Liver (tissue), 8 donors: ENCODE measurements at regions not wholly inside any gene's neighbourhood (a gene's known extent, or its start where the extent isn't known, plus 50 kb on each side); places are given as distances from the start of the nearest gene placed in this dataset.

Source experiments
- DNase-seq: peaks from one replicate; pipeline ENCODE4 v3.0.0-alpha.2; 2017; ENCODE audit warnings: low spot score
- H3K27ac ChIP-seq, 2 donors: one replicate each; pipeline ENCODE4 v1.7.0; 2013; ENCODE audit warnings: inconsistent platforms in 2 of 2, low read length in 2 of 2, control low read depth in 1 of 2, low read depth in 1 of 2, mild to moderate bottlenecking in 1 of 2
- H3K27me3 ChIP-seq, 4 donors: one replicate each; pipeline versions ENCODE4 v1.6.1 to v1.7.0; 2013; ENCODE audit warnings: low read length in 3 of 4, inconsistent platforms in 1 of 4, mild to moderate bottlenecking in 1 of 4, moderate library complexity in 1 of 4; ENCODE audit not compliant: control insufficient read depth in 4 of 4, insufficient read depth in 4 of 4
- H3K36me3 ChIP-seq, 4 donors: one replicate each; pipeline versions ENCODE4 v1.6.1 to v1.7.0; 2013; ENCODE audit warnings: low read length in 3 of 4, mild to moderate bottlenecking in 3 of 4, low read depth in 1 of 4, moderate library complexity in 1 of 4; ENCODE audit not compliant: control insufficient read depth in 4 of 4, insufficient read depth in 3 of 4
- H3K4me1 ChIP-seq, 4 donors: one replicate each; pipeline versions ENCODE4 v1.6.1 to v1.7.0; 2013; ENCODE audit warnings: low read length in 3 of 4, mild to moderate bottlenecking in 3 of 4, moderate library complexity in 1 of 4; ENCODE audit not compliant: control insufficient read depth in 4 of 4, insufficient read depth in 4 of 4
- H3K4me3 ChIP-seq, 3 donors: one replicate each; pipeline versions ENCODE4 v1.6.1 to v1.7.0; 2013; ENCODE audit warnings: low read length in 3 of 3, control low read depth in 1 of 3, low read depth in 1 of 3, mild to moderate bottlenecking in 1 of 3
- H3K9ac ChIP-seq, 2 donors: one replicate each; pipeline ENCODE4 v1.7.0; 2013; ENCODE audit warnings: low read length in 2 of 2, mild to moderate bottlenecking in 2 of 2, moderate library complexity in 2 of 2, control low read depth in 1 of 2, low read depth in 1 of 2
- H3K9me3 ChIP-seq, 4 donors: one replicate each; pipeline versions ENCODE4 v1.6.1 to v1.7.0; 2013; ENCODE audit warnings: low read length in 3 of 4; ENCODE audit not compliant: control insufficient read depth in 4 of 4
- ATF3 ChIP-seq: IDR thresholded peaks from 2 replicates; pipeline ENCODE4 v1.6.1; 2016; ENCODE audit warnings: antibody characterized with exemption
- CTCF ChIP-seq: fragments of 150-350 bp; IDR thresholded peaks from 2 replicates; pipeline ENCODE4 v1.5.1; 2017; ENCODE audit warnings: improper control_type of control experiment, low read depth, low read length; ENCODE audit not compliant: missing input control
- EGR1 ChIP-seq, 2 donors: IDR thresholded peaks; 2 replicates each; pipeline ENCODE4 v1.6.1; 2016 to 2018; ENCODE audit warnings: antibody characterized with exemption in 2 of 2, low read depth in 2 of 2
- FOXA1 ChIP-seq: IDR thresholded peaks from 2 replicates; pipeline ENCODE4 v1.6.1; 2016; ENCODE audit warnings: antibody characterized with exemption
- FOXA2 ChIP-seq: IDR thresholded peaks from 2 replicates; pipeline ENCODE4 v1.6.1; 2016; ENCODE audit warnings: antibody characterized with exemption
- GABPA ChIP-seq, 2 donors: IDR thresholded peaks in 1 of 2; conservative IDR thresholded peaks in 1 of 2; 2 replicates each; pipeline ENCODE4 v1.6.1; 2016; ENCODE audit warnings: antibody characterized with exemption in 2 of 2, mild to moderate bottlenecking in 1 of 2, moderate library complexity in 1 of 2
- HNF4A ChIP-seq, 2 donors: conservative IDR thresholded peaks; 2 replicates each; pipeline ENCODE4 v1.6.1; 2016; ENCODE audit warnings: antibody characterized with exemption in 2 of 2, mild to moderate bottlenecking in 2 of 2
- HNF4G ChIP-seq: IDR thresholded peaks from 2 replicates; pipeline ENCODE4 v1.6.1; 2016; ENCODE audit warnings: antibody characterized with exemption
- JUND ChIP-seq, 2 donors: IDR thresholded peaks; 2 replicates each; pipeline ENCODE4 v1.6.1; 2016; ENCODE audit warnings: antibody characterized with exemption in 2 of 2
- NR2F2 ChIP-seq: IDR thresholded peaks from 2 replicates; pipeline ENCODE4 v1.6.1; 2016; ENCODE audit warnings: antibody characterized with exemption
- RAD21 ChIP-seq, 2 donors: IDR thresholded peaks; 2 replicates each; pipeline ENCODE4 v1.6.1; 2016; ENCODE audit warnings: antibody characterized with exemption in 2 of 2, mild to moderate bottlenecking in 2 of 2
- REST ChIP-seq: IDR thresholded peaks from 2 replicates; pipeline ENCODE4 v1.6.1; 2016; ENCODE audit warnings: antibody characterized with exemption, mild to moderate bottlenecking
- RXRA ChIP-seq, 2 donors: IDR thresholded peaks; 2 replicates each; pipeline ENCODE4 v1.6.1; 2017 to 2018; ENCODE audit warnings: antibody characterized with exemption in 2 of 2, mild to moderate bottlenecking in 1 of 2
- TAF1 ChIP-seq: conservative IDR thresholded peaks from 2 replicates; pipeline ENCODE4 v1.6.1; 2016; ENCODE audit warnings: antibody characterized with exemption, mild to moderate bottlenecking
- YY1 ChIP-seq: IDR thresholded peaks from 2 replicates; pipeline ENCODE4 v1.6.1; 2016; ENCODE audit warnings: antibody characterized with exemption, mild to moderate bottlenecking
- ZBTB33 ChIP-seq: IDR thresholded peaks from 2 replicates; pipeline ENCODE4 v1.6.1; 2016; ENCODE audit warnings: antibody characterized with exemption
- WGBS: extraction: QIAGEN DNeasy Blood & Tissue Kit; methylation state at CpG from one replicate; pipeline ENCODE4 v1.1.7; 2013; 5-methylcytosine and 5-hydroxymethylcytosine counted together
- TF ChIP-seq, protein P1 (sequence below): IDR thresholded peaks from 2 replicates; pipeline ENCODE4 v1.6.1; 2016; ENCODE audit warnings: antibody characterized with exemption
- donor health status: healthy.
- donor health status: healthy.
- donor health status: healthy.
- donor health status: healthy.
- donor health status: healthy.

- Histone ChIP-seq H3K27me3 (peaks cover 0 to 2% (median 0%) of the 10 kb centered on the region in 4 donors), H3K4me1 (no peaks in the 10 kb centered on the region), H3K9ac (no peak overlapping the region), H3K36me3 (no peaks in the 10 kb centered on the region), H3K27ac (no peak overlapping the region), H3K9me3 (peaks cover 0 to 4% (median under 1%) of the 10 kb centered on the region in 4 donors), H3K4me3 (no peak overlapping the region)
- DNase-seq = no peak
- no peak for TF ChIP-seq FOXA1
- TF ChIP-seq REST = no peak
- TF ChIP-seq JUND (IDR thresholded peaks at IDR 0.05) = no peak
- TF ChIP-seq FOXA2 = no peak
- TF ChIP-seq, protein P1, sequence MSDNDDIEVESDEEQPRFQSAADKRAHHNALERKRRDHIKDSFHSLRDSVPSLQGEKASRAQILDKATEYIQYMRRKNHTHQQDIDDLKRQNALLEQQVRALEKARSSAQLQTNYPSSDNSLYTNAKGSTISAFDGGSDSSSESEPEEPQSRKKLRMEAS = no peak
- no peak for TF ChIP-seq ZBTB33
- WGBS = 86% methylated on average over 5 of the region's 5 CpGs
Observed at GRCh38 chr9:84517026-84517425, 152.5 kb upstream of the NTRK2 start.

DNA sequence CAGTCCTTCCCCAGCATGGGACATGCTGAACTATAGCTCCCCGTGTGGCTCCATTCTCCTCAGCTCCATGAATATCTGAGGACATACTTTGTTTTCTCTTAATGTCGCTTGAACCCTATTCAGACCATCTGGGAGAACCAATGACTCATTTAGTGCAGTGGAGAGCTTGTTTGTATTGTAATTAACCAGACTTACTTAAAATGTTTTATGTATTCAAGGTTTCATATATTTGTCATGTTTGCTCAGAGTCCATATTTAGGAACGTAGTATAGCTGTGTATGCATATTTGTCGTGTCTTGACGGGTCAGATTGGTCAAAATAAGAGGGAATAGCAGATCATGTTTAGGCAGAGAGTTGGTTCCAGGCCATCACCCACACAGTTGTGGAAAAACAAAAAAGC, 150.1 kb upstream of the NTRK2 start:
- no peaks in the 10 kb centered on the region for H3K36me3 ChIP-seq
- H3K4me1 ChIP-seq = no peaks in the 10 kb centered on the region
- 82% methylated on average over 5 of the region's 5 CpGs for WGBS
- H3K27ac ChIP-seq = no peak overlapping the region
- H3K27me3 ChIP-seq = no peaks in the 10 kb centered on the region
- no peak overlapping the region for H3K4me3 ChIP-seq
- no peak overlapping the region for H3K9ac ChIP-seq
- TF ChIP-seq JUND (IDR thresholded peaks at IDR 0.05) (no peak), NR2F2 (no peak), HNF4A (conservative IDR thresholded peaks at IDR 0.05) (no peak), YY1 (no peak), TAF1 (no peak), CTCF (no peak), EGR1 (IDR thresholded peaks at IDR 0.05; ENCODE audit: low read depth in 2 of 2) (no peak), REST (no peak), FOXA1 (no peak), HNF4G (no peak), GABPA (IDR thresholded peaks at IDR 0.05 in 1 of 2, conservative IDR thresholded peaks at IDR 0.05 in 1 of 2) (no peak), RAD21 (IDR thresholded peaks at IDR 0.05) (no peak), ZBTB33 (no peak), RXRA (IDR thresholded peaks at IDR 0.05) (no peak), ATF3 (no peak)
- TF ChIP-seq, protein P1 = no peak
- no peak for DNase-seq
- H3K9me3 ChIP-seq = no peaks in the 10 kb centered on the region
